Activated T-cell treated with anti-CD3 and anti-CD28 coated beads for 24 hours (primary cell): ENCODE measurements at regions not wholly inside any gene's neighbourhood (a gene's known extent, or its start where the extent isn't known, plus 50 kb on each side); places are given as distances from the start of the nearest gene placed in this dataset.
"Not testable (repeated sequence)": the region's sequence is repeated elsewhere in the genome, so short reads cannot be mapped to it uniquely, and the experiment has no call there.

ENCODE experiments used
- DNase-seq: peaks from one replicate; pipeline ENCODE4 v3.0.0-alpha.2; 2020; ENCODE audit warnings: low read depth

DNA sequence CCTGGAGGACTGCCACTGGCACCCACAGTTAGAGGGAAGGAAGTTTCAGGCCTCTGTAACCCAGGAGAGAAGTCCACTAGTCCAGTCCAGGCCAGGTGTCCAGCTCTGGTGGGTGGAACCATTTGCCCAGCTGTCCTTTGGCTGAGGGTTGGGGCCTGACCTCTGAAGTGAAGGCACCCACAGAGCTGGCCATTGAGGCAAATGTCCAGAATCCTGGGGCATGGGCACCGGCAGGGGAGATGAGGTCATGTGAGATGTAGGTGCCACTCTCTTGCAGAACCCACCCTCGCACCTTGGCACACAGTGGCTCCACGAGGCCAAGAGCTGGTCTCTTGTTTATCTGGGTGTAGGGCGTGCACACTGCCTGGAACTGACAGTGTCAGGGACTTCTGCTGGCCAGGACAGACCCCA is 162.8 kb downstream of the SMAD6 start:
- no peak for DNase-seq

DNA sequence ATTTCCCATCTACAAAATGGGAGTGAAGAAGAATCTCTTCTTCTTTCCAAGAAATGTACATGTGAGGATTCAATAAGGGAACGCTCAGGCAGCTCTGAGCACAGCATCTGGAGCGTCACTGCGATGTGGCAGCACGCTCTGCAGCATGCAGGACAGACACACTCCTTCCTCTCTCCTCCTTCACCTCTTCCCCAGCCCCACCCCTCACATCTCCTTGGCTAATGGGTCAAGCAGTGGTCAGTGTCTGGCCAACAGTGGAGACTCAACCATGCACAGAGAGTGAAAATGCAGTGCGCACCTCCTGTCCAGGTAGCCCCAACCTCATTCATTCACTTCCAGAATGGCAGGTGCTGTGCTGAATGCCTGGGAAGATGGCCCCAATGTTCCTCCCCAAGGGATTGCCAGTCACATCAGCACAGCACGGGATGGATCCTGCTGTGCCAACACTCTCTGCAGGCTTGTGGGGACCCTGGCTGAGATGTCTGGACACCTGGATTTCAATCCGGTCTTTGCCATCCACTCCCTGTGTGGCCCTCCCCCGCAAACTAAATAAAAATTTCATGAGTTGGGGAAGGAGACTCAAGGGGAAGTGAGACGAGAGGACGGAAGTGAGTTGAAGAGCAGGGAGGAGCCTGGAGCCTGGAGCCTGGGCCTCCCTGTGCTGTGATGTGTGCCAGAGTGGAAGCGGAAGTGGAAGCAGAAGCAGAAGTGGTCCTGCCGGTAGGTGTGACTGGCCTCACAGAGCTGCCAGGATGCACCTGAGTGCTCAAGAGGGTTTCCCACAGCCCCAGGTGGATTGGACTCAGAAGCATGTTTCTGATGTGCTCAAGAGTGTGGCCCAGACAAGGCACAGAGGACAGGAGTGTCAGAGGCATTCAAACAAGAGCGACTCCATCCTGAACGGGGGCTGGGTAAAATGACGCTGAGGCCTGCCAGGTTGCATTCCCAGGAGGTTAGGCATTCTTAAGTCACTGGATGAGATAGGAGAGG is 163.9 kb downstream of the SMAD6 start:
- DNase-seq, result no peak

GRCh38 chr15:66866656-66867055 is 164.6 kb downstream of the SMAD6 start:
- no peak for DNase-seq

DNA sequence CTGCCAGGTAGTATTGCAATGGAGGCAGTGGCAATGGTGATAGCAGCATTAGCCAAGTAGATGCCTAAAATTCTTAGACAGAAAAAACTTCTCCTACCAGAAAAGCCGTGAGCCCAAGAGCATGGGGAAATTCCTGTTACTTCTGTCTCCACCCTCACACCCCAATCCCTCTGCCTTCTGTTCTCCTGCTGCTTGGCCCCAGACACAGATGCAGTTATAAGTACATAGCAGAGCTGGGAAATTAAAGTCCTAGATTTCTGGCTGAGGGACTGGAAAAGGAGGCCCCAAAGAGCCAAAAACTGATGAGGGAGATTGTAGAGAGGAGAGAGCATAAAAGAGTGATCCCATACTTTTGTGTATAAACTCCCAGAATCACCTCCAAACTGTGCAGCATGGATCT is 166.9 kb downstream of the SMAD6 start:
- DNase-seq, result no peak

DNA sequence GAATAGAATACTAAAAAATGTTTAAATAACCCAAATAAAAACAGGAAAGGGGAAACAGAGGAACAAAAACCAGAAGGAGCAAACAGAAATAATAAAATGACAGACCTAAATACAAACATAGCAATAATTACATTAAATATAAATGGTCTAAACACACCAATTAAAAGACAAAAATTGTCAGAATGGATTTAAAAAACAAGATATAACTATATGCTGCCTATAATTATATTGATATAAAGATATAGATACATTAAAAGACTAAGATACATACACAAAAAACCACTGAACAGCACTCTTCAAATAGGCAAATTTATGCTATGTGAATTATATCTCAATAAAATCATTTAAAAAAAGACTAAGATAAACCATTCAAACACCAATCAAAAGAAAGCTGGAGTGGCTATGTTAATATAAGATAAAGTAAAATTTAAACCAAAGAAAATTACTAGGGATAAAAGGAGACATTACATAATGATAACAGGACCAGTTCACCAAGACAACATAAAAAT is 168.9 kb downstream of the SMAD6 start:
- DNase-seq, result no peak

DNA sequence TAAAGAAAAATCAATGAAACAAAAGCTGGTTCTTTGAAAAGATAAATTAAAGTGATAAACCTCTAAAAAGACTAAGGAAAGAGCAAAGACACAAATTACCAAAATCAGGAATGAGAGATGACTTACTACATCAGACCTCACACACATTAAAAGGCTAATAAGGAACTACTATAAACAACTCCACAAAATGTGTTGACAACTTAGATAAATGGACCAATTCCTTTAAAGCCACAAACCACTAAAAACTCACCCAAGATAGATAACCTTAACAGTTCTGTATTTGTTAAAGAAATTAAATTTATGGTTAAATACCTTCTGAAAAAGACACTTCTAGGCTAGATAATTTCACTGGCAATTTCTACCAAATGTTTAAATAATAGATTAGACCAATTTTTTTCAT is 170.4 kb downstream of the SMAD6 start:
- no peak for DNase-seq

GRCh38 chr15:66873331-66873730 is 171.3 kb downstream of the SMAD6 start:
- not testable (repeated sequence) for DNase-seq

GRCh38 chr15:66873856-66874255 is 171.8 kb downstream of the SMAD6 start:
- no peak for DNase-seq

DNA sequence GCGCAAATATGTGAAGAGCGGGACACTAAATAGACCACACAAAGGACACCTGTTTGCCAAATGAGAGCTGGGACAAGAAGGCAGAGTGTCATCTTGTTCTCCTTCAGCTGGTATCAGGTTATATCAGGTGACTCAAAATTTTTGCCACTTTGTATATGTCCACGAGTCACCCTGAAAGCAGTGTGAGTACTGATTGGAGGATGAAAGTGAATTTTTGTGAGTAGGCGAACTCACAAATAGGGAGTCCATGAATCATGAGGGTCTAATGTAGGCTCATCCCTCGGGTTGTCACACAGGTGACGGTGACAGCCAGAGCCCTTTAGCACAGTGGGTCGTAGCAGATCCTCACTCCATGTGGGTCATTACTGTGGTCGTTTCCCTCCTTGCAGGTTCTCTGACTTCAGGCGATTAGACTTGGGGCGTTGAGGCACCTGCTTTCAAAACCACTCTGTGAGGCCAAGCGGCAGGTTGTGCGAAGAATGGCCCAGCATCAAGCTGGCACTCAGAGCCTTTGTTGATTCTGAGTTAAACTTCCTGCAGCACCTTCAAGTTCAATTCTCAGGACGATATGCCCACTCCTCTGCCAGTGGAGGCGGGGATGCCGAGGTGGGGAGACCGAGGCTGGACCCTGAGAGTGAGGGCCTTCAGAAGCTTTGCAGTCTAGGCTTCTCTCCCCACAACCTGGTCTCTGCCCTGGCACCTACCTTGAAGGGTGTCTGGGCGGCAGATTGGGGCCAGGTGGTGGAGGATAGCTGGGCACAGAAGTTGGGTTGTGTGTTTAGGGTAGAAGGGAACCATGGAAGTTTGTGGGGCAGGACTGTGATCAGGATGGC is 173.8 kb downstream of the SMAD6 start:
- DNase-seq, result no peak

GRCh38 chr15:66876421-66876730 is 174.3 kb downstream of the SMAD6 start:
- no peak for DNase-seq

- DNase-seq, result no peak
Observed at GRCh38 chr15:66876731-66877476, 174.9 kb downstream of the SMAD6 start.

DNA sequence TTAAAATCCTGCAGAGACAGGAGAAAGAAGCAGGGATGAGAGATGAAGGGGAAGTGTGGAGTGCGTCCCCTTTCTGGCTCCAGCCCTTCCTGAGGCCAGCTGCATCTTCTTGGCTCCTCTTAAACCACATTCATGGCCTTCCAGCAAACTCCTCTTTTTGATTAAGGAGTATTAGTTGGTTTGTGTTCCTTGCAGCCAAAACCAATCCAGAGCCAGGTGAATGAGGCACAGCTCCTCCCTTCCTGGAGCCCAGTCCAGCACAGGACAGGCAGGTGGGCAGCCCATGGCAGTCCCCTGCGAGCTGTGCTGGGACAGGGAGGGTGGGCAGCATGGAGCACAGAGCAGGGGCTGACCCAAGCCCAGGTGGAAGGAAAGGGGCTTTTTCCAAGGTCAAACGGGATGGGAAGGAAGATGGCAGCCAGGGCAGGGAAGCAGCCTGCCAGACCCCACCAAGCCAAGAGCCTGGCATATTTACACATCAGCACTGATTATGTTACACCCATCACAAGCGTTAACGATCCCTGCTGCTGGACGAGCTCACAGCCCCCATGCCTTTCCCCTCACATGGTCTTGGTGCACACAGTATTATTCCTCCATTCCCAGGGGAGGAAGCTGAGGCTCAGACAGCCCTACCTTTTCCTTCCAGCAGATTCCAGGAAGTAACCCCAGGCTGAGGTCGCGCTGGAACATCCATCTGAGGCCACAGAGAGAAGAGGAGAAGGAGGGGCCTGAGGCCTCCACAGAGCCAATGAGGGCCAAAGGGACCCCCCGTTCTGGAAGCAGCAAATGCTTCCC is 175.6 kb downstream of the SMAD6 start:
- no peak for DNase-seq

- DNase-seq, result no peak
Observed at GRCh38 chr15:66878761-66879160, 176.7 kb downstream of the SMAD6 start.

GRCh38 chr15:66879531-66880368 is 177.7 kb downstream of the SMAD6 start:
- DNase-seq, result no peak

- DNase-seq, result no peak
Observed at GRCh38 chr15:66880380-66881155, 178.5 kb downstream of the SMAD6 start.

GRCh38 chr15:66881173-66881905 is 179.3 kb downstream of the SMAD6 start:
- DNase-seq, result no peak

- DNase-seq, result no peak
Observed at GRCh38 chr15:66882251-66883020, 180.4 kb downstream of the SMAD6 start.

- DNase-seq, result no peak
Observed at GRCh38 chr15:66883284-66883911, 181.4 kb downstream of the SMAD6 start.
